ENCODE measurements at regions not wholly inside any gene's neighbourhood (a gene's known extent, or its start where the extent isn't known, plus 50 kb on each side); places are given as distances from the start of the nearest gene placed in this dataset.

DNA sequence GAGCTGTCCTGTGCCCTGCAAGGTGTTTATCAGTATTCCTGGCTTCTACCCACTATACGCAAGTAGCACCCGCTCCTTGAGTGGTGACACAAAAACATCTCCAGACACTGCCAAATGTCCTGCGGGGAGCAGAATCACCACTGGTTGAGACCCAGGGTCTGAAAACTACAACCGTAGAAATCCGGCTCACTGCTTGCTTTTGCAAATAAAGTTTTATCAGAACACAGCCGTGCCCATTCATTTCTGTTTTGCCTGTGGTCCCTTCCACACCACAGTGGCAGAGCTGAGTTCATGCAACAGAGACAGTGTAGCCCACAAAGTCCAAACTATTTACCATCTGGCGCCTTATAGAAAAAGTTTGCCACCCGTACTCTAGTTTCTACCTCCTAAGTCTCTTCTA is 125.7 kb upstream of the DIO3 start:
- no peak for DNase-seq

GRCh38 chr14:101439023-101439422 is 122.3 kb upstream of the DIO3 start:
- DNase-seq, result no peak

- DNase-seq, result no peak
Observed at GRCh38 chr14:101440496-101440895, 120.8 kb upstream of the DIO3 start.

GRCh38 chr14:101441710-101442109 is 119.6 kb upstream of the DIO3 start:
- no peak for DNase-seq

DNA sequence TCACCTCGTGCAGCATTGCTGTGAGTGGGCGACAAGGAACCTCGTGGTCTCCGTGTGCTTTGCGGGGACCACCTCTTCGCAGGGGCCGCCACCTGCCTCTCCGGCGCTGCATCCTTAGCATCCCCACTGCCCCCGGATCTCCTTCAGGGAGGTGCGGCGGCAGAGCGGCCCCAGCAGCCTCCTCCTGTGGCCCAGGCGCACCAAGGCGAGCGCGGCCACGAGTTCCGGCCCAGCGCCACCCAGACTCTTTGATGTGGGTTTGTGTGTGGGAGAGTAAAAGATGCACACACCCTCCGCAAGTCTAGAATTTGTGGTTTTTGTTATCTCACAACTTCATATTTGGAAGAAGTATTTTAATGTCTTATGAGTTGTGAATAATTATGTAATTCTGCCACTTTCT is 118.8 kb upstream of the DIO3 start:
- no peak for DNase-seq

DNA sequence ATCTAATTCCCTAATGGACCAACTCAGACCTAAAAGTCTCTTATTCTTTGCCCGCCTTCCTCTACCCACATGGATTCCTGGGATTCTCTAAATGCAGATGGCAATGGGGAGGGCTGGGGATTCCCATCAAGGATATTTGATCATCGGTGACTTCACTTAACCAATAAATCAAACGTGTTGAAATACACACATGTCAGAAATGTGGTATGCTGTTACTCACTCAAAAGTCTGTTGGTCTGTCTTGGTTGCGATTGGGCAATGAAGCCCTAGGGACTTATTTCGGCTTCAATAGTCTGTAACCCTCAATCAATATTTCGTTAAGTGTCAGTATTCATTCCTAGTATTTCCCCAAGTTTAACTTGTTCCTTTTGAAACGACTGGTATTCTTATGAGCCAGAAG is 117.2 kb upstream of the DIO3 start:
- no peak for DNase-seq

DNA sequence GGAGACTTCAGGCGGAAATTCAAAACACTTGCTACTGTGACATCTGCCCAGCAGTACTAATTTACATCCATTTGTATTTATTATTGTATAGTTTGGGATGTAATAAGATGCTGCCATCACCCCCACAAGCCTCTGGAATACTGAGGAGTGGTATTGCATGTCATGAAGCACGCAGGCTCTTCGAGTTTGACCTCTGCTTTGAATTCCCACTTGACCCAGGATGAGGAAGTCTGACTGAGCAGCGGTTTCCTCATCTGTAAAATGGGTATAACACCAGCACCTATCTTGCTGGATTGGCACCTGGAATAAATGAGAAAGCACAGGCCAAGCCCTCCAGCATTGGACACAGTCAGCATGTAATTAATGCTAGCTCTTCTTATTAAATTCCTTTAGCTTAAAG is 116.0 kb upstream of the DIO3 start:
- DNase-seq, result no peak

DNA sequence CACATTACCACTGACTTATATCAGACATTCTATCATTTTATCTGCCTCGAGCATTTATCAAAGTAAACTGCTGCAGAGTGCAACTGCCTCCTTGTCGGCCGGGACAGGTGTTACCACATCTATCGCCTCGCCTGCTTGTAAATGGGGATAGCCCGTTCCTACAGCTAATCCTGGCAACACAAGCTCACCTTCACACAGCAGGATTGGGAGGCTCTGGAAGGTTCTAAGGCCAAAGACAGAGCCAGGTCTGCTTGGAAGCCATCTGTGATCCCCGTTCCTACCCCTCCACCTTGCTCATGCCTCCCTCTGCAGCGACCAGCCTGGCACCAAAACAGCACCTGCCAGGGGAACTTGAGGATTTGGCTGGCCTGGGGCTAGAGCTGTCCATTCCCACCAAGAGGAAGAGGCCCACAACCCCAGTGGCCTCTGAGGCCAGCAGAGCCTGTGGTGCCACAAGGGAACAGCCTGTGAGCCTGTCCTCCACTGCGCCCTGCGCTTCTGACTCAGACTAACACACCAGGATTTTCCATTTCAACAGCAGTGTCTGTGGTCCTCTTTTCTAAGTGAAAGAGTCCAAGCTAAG is 114.8 kb upstream of the DIO3 start:
- no peak for DNase-seq

- no peak for DNase-seq
Observed at GRCh38 chr14:101449114-101449513, 112.2 kb upstream of the DIO3 start.

DNA sequence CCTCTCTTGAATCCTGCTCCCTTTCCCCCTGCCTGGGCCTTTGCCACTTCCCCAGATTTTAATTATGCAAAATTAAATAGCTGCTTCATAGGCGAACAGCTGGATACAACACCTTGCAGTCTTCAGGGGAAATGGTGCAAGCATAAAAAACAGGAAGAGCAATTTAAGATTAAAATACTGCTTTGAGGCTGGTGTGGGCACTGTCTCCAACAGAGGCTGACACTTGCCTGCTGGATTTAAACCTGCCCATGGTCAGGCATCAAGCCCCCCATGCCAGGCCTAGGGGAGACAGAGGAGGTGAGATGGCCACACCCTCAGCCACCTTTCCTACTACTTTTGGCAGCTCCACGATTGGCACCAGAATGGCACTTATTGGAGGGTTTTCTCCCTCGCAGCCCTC is 110.1 kb upstream of the DIO3 start:
- DNase-seq, result no peak

GRCh38 chr14:101453225-101453624 is 108.1 kb upstream of the DIO3 start:
- DNase-seq, result no peak

DNA sequence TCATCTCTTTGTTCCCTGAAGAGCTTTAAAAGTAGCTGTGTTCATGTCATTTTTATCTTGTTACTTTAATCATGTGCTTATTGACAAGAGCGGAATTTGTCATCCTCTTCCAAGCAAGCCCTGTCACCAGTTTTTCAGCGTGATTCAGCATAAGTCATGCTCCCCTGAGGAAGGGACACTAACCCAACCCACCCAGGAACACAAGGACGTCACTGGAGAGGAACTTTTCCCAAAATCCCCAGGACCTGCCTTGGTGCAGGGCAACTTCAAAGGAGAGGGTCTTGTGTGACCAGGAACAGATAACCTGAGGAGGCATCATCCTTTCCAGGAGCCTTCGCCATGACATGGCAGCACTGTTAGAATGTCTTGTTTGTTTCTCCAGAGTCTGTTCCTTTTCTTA is 107.1 kb upstream of the DIO3 start:
- no peak for DNase-seq

DNA sequence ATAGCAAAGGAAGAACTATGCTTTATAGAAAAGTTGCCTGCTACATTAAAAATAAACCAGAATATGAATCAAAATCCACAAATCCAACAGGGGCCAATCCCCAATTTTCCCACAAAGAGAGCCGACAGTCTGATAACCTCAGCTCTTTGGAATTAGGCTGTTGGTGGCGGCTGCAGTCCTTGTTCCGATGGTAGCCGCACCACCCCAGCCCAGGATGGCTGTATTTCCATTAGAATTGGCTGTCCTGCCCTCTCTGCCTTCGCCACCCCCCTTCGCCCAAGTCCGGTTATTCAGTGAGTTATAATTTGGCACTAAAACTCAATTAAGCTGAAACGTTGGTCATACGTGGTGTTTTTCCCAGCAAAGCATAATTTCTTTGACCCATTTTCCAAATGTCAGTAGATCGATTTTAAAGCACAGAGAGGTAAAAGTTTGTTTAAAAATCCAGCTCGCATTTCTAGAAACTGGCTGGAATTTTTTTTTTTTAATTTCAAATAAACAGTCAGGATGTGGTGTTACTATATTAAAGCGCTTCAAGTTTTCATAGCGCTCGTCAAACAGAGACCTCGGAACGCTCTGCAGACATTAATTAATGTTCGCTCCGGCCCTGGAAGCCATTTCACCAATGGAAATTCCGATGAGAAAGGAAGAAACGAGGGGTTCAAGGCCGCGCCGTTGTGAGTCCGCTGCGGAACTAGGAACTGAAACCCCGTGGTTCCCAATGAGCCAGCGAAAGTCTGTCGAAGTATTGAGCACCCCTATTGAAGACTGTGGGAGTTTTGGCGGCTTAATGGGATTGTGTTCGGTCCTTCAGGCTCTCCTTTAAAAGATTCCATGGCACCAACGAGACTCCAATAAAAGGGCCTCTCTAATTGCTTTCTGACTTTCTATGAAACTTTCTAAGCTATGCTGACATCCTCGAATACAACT is 104.8 kb upstream of the DIO3 start:
- DNase-seq, result no peak

- DNase-seq, result no peak
Observed at GRCh38 chr14:101457301-101457935, 103.9 kb upstream of the DIO3 start.

GRCh38 chr14:101457936-101458740 is 103.2 kb upstream of the DIO3 start:
- DNase-seq, result no peak

GRCh38 chr14:101458741-101459550 is 102.3 kb upstream of the DIO3 start:
- no peak for DNase-seq

GRCh38 chr14:101459551-101459900 is 101.8 kb upstream of the DIO3 start:
- no peak for DNase-seq

DNA sequence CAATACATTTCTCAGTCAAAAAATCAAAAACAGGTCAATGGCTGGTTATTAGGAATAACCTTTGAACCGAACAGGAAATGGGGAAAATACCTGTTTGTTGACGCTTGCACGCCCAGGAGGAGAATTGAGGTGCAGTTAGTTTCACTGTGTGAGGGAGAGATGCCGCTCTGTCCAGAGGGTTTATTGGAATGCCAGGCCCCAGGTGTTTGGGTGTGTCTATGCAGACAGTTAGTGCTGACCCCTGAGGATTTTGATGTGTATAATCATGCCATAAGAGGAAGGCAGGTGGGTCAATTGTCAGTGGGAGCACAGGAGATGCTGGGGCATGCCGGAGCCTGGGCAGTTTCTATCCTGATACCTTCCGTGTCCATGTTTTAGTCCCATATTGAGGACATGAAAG is 100.8 kb upstream of the DIO3 start:
- no peak for DNase-seq

DNA sequence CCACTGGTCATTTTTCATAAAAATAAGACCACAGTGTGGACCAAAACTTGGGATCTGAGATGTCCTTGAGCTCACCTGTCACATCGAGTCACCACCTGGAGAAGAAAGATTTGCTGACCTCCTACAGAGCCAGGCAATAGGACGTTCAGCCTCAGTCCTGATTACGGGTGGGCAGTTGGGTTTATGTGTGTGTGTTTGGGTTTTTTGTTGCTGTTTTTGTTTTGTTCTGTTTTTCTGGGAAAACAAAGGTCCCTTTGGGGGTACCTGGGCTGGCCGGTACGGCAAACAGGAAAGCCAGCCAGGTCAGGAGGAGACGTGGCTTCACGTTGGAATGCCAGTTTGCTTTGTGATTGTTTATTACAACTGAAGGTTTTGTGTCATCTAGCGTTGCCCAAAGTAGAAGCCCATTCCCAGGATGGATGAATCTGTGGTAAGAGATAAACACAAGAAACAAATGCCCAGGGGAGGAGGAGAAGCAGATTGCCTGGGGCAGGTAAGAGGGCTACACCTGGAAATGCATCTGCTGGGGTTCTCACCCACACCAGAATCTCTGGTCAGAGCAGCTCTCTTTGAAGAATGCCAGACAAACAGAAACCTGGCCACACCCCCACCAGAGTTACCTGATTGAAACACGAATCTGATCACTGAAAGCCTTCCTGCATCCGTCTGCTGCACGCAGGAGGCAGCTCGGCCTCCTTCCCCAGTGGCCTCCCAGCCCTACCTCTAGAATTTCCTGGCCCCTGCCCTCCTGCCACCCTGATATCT is 100.1 kb upstream of the DIO3 start:
- DNase-seq, result no peak

DNA sequence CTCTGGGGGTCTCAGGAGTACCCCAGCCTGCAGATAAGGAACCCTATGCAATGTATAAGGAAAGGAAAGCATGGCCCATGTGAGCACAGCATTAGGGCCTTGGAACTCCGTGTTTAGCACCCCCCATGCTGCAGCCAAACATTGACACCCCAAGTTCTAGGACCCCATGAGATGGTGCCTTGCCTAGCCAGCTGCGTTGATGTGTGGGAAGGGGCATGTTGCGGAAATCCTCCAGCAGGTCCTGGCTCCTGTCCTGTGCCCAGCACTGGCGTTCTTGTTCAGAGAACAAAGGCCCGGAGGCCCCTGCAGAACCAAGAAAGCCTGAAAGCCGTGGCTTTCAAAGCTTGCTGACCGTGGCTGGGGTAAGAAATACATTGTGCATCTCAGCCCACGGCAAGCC is 99.4 kb upstream of the DIO3 start:
- DNase-seq, result no peak

DNA sequence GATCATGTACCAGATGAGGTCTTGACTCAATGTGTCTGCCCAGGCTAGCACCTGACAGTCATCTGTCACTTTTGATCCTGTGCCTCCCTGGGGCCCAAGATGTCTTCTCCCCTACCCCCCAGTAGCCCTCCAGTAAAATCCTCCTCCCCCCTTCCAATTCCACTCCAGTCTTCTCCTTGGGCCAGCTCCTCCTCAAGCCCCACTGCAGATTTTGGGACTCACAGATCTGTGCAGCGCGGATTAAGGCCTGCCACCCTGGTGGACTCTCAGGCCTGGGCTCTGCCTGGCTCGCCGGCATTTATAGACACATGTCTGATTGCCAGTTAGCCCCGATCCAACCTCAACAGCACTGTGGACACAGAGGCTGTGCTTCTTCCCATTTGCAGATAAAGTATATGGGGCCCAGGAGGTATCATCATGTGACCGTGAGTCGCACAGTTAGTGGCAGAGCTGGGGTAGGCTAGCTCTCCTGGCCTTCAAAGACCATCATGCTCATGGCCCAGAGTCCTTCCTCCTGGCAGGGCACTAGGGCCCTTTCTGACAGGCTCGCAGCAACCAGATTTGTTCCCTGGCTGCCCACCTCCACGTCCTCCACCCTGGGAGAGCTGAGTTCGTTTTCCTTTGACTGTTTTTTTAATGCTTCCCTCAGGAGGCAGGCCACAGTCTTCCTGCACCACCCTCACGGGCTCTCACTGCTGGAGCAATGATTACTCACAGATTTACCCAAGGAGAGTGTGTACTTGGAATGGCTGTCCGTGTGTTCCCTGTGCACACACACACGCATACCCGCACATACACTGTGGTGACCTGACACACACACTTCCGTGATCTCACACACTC is 98.3 kb upstream of the DIO3 start:
- DNase-seq, result no peak

All from SW 1271 (cell line).